ENCODE measurements at regions not wholly inside any gene's neighbourhood (a gene's known extent, or its start where the extent isn't known, plus 50 kb on each side); places are given as distances from the start of the nearest gene placed in this dataset.

DNA sequence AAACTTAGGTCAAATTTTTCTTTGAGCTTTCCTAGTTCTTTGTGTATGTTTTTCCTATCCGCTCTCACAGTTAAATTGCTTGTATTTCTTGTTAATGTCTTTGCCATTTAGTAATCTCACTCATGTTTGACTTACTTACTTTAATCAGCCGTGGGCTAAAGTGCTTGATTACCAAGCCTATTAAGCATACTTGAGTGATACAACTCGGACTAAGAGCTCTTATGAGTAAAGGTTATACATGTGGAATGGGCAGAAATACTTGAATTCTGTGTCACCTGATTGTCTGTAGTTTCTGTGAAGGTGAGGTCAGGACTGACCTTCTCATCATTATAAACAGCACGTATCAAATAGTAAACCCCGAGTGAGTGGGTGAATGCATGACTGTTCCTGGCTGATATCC lies 664.5 kb downstream of the PDHA2 start:
- TF ChIP-seq NFIC (IDR thresholded peaks at IDR 0.05): no peak
- no peak for TF ChIP-seq TCF12 (IDR thresholded peaks at IDR 0.05; ENCODE audit: low read depth)
- no peak for TF ChIP-seq TEAD4 (IDR thresholded peaks at IDR 0.05)
- no peak for TF ChIP-seq EP300 (IDR thresholded peaks at IDR 0.05; ENCODE audit: borderline replicate concordance)
- no peak for TF ChIP-seq RAD21 (IDR thresholded peaks at IDR 0.05; ENCODE audit: low read depth)
- no peak for TF ChIP-seq TAF1 (IDR thresholded peaks at IDR 0.05; ENCODE audit: low read depth)
- TF ChIP-seq ZBTB7A (IDR thresholded peaks at IDR 0.05; ENCODE audit: low read depth): no peak
- no peak for TF ChIP-seq YY1 (IDR thresholded peaks at IDR 0.05; ENCODE audit: low read depth)
- no peak for TF ChIP-seq EGR1 (IDR thresholded peaks at IDR 0.05)
- TF ChIP-seq, protein P1, sequence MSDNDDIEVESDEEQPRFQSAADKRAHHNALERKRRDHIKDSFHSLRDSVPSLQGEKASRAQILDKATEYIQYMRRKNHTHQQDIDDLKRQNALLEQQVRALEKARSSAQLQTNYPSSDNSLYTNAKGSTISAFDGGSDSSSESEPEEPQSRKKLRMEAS (IDR thresholded peaks at IDR 0.05): no peak
- no peak for TF ChIP-seq FOXM1 (IDR thresholded peaks at IDR 0.05; ENCODE audit: borderline replicate concordance, low read depth)
- TF ChIP-seq, protein P2, sequence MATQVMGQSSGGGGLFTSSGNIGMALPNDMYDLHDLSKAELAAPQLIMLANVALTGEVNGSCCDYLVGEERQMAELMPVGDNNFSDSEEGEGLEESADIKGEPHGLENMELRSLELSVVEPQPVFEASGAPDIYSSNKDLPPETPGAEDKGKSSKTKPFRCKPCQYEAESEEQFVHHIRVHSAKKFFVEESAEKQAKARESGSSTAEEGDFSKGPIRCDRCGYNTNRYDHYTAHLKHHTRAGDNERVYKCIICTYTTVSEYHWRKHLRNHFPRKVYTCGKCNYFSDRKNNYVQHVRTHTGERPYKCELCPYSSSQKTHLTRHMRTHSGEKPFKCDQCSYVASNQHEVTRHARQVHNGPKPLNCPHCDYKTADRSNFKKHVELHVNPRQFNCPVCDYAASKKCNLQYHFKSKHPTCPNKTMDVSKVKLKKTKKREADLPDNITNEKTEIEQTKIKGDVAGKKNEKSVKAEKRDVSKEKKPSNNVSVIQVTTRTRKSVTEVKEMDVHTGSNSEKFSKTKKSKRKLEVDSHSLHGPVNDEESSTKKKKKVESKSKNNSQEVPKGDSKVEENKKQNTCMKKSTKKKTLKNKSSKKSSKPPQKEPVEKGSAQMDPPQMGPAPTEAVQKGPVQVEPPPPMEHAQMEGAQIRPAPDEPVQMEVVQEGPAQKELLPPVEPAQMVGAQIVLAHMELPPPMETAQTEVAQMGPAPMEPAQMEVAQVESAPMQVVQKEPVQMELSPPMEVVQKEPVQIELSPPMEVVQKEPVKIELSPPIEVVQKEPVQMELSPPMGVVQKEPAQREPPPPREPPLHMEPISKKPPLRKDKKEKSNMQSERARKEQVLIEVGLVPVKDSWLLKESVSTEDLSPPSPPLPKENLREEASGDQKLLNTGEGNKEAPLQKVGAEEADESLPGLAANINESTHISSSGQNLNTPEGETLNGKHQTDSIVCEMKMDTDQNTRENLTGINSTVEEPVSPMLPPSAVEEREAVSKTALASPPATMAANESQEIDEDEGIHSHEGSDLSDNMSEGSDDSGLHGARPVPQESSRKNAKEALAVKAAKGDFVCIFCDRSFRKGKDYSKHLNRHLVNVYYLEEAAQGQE (IDR thresholded peaks at IDR 0.05; ENCODE audit: low read depth): no peak
- TF ChIP-seq, protein P3, sequence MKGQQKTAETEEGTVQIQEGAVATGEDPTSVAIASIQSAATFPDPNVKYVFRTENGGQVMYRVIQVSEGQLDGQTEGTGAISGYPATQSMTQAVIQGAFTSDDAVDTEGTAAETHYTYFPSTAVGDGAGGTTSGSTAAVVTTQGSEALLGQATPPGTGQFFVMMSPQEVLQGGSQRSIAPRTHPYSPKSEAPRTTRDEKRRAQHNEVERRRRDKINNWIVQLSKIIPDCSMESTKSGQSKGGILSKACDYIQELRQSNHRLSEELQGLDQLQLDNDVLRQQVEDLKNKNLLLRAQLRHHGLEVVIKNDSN (IDR thresholded peaks at IDR 0.05): no peak
- TF ChIP-seq CEBPB (IDR thresholded peaks at IDR 0.05): no peak
- TF ChIP-seq CREB1 (IDR thresholded peaks at IDR 0.05; ENCODE audit: low read depth): no peak

DNA sequence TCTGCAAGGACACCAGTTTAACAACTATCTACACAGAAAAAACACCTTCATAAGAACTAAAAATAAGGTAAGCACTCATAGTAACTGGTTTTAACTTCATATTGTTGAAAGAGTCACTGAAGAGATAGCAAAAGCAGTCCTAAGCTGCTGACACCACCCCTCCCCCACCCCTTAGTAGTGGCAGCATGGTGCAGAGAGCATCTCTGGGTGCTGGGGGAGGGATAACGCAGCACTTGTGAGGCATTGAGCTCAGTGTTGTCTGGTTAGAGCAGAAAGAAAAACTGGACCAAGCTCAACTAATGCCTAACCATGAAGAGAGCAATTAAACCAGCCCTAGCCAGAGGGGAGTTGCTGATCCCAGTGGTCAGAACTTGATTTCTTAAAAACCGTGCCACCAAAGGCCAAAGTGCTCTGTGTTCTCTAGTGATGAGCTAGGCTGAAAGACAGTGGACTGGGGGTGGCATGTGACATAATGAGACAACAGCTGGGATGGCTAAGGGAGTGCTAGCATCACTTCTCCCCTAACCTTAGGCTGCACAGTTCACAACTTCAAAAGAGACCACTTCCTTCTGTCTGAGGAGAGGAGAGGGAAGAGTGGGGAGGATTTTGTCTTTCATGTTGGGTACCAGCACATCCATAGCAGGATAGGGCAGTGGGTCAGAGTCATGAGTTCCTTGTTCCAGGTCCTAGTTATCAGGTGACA lies 669.3 kb downstream of the PDHA2 start:
- TF ChIP-seq FOXM1 (IDR thresholded peaks at IDR 0.05; ENCODE audit: borderline replicate concordance, low read depth) (no peak), EP300 (IDR thresholded peaks at IDR 0.05; ENCODE audit: borderline replicate concordance) (no peak), RAD21 (IDR thresholded peaks at IDR 0.05; ENCODE audit: low read depth) (no peak), NFIC (IDR thresholded peaks at IDR 0.05) (no peak), TAF1 (IDR thresholded peaks at IDR 0.05; ENCODE audit: low read depth) (no peak), CEBPB (IDR thresholded peaks at IDR 0.05) (no peak), ZBTB7A (IDR thresholded peaks at IDR 0.05; ENCODE audit: low read depth) (no peak), CREB1 (IDR thresholded peaks at IDR 0.05; ENCODE audit: low read depth) (no peak), YY1 (IDR thresholded peaks at IDR 0.05; ENCODE audit: low read depth) (no peak), TCF12 (IDR thresholded peaks at IDR 0.05; ENCODE audit: low read depth) (no peak)
- TF ChIP-seq, protein P2 (IDR thresholded peaks at IDR 0.05; ENCODE audit: low read depth): no peak
- TF ChIP-seq, protein P1 (IDR thresholded peaks at IDR 0.05): no peak
- TF ChIP-seq, protein P3 (IDR thresholded peaks at IDR 0.05): no peak

DNA sequence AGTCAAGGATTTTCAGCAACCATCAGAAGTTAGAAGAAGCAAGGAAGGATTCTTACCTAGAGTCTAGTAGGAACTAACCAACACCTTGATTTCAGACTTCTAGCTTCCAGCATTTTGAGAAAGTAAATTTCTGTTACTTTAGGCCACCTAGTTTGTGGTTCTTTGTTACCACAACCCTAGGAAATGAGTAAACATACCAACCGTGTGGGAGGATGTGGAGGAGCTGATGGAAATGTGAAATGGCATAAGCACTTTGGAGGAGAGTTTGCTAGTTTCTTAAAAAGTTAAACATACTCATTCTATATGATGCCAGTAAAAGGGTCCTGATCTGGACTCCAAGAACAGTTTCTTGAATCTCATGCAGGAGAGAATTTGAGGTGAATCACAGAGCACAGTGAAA lies 679.4 kb downstream of the PDHA2 start:
- TF ChIP-seq TCF12 (IDR thresholded peaks at IDR 0.05; ENCODE audit: low read depth) (no peak), ZBTB7A (IDR thresholded peaks at IDR 0.05; ENCODE audit: low read depth) (no peak), EP300 (IDR thresholded peaks at IDR 0.05; ENCODE audit: borderline replicate concordance) (no peak), TEAD4 (IDR thresholded peaks at IDR 0.05) (no peak), NFIC (IDR thresholded peaks at IDR 0.05) (no peak), CREB1 (IDR thresholded peaks at IDR 0.05; ENCODE audit: low read depth) (no peak), RAD21 (IDR thresholded peaks at IDR 0.05; ENCODE audit: low read depth) (no peak), CEBPB (IDR thresholded peaks at IDR 0.05) (no peak), TAF1 (IDR thresholded peaks at IDR 0.05; ENCODE audit: low read depth) (no peak), EGR1 (IDR thresholded peaks at IDR 0.05) (no peak)
- TF ChIP-seq, protein P2 (IDR thresholded peaks at IDR 0.05; ENCODE audit: low read depth): no peak
- TF ChIP-seq, protein P3 (IDR thresholded peaks at IDR 0.05): no peak

Measured in Ishikawa (cell line).